Erythroblast (primary cell): ENCODE measurements at regions not wholly inside any gene's neighbourhood (a gene's known extent, or its start where the extent isn't known, plus 50 kb on each side); places are given as distances from the start of the nearest gene placed in this dataset.

Experiments
- GATA1 ChIP-seq: IDR thresholded peaks from 2 replicates; pipeline ENCODE4 v1.6.1; 2011; ENCODE audit warnings: low read depth, mild to moderate bottlenecking, control low read depth, low read length, moderate library complexity
- POLR2A ChIP-seq: IDR thresholded peaks from 2 replicates; pipeline ENCODE4 v1.6.1; 2011; ENCODE audit warnings: mild to moderate bottlenecking, low read length

GRCh38 chr1:19009126-19009881 is 52.8 kb upstream of the IFFO2 start:
- TF ChIP-seq POLR2A (no peak), GATA1 (no peak)
